GM19467 (cell line): ENCODE measurements at regions not wholly inside any gene's neighbourhood (a gene's known extent, or its start where the extent isn't known, plus 50 kb on each side); places are given as distances from the start of the nearest gene placed in this dataset.

Experiments
- ATAC-seq: cut with Tn5 transposase; IDR thresholded peaks from one replicate; pipeline ENCODE4 v1.9.1; 2021; ENCODE audit warnings: mild to moderate bottlenecking, moderate library complexity; ENCODE audit not compliant: unreplicated experiment

- no peak for ATAC-seq
Observed at GRCh38 chr12:114741940-114742339, 58.0 kb upstream of the TBX3 start.

DNA sequence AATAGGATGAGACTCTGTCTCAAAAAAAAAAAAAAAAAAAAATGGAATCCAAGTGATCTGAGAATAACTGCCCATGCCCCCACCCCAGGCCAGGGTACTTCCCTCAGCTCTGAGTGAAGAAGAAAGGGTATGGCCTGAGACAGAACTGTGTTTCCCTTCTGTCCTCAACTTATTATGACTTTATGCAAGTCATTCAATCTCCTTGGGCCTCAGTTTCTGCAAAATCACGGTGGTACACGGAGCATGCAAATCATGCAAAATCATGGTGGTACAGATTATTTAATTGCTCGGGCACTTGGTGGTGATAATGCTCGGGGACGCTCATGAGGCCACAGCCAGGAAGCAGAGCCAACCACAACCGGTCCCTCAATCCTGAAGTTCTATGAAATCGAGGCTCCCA lies 56.5 kb upstream of the TBX3 start:
- ATAC-seq = no peak

GRCh38 chr12:114738460-114739184 lies 54.6 kb upstream of the TBX3 start:
- no peak for ATAC-seq

DNA sequence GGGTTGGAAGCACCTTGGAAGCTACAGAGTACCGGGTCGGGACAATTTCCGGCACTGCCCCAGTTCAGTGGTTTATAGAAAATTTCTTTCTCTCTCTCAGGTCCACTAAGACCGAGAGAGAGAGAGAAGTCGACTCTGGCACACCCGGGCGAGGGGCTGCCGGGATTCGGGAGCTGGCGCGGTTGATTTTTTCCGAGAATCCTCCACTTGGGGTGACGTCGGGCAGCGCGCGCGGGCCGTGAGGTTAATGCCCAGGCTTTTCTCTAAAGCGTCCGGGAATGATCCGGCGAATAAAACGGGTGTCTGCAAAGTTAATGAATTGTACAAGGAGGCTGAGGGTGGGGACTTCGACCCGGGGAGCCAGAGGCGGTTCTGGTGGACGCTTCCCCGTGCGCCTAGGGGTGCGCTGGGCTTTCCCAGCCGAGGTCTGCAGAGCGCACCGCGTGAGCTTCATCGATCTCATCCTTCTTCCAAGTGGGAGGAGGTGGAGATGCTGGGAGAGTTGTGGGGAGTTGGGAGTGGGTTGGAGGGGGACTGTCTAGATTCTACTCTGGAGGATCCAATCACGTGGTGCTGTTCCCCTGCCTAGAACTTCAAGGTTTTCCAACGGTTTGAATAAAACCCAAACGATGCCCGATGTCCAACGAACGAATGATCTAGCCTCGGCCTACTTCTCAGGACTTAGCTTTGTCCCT lies 51.9 kb upstream of the TBX3 start:
- ATAC-seq = no peak

DNA sequence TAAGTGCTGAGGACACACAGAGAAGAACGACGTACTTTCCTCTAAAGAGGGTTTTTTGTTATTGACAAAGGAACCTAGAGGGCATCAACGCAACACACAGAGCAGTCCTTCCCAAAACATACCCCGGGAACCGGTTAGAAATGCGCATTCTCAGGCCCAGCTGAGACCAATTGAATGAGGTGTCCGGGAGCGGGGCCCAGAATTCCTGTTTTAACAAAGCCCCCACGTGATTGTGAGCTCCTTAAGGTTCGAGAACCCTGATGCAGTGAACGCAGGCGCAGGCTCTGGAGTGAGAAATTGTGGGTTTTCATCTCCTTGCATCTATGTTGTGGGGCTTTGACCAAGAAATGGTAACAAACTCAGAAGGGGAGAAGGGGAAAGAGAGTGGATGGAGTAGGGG lies 51.0 kb upstream of the TBX3 start:
- no peak for ATAC-seq

- no peak for ATAC-seq
Observed at GRCh38 chr12:114733919-114734318, 49.9 kb upstream of the TBX3 start.
